Epithelial cell of esophagus (primary cell): ENCODE measurements at regions not wholly inside any gene's neighbourhood (a gene's known extent, or its start where the extent isn't known, plus 50 kb on each side); places are given as distances from the start of the nearest gene placed in this dataset.

ENCODE experiments used
- DNase-seq: peaks from one replicate; pipeline ENCODE4 v3.0.0; 2010; ENCODE audit warnings: low read depth
- H3K4me3 ChIP-seq: 2 replicates; pipeline ENCODE4 v1.5.1; 2011; ENCODE audit warnings: mild to moderate bottlenecking, low read length, control low read depth
- TF ChIP-seq, protein P1 (sequence below): IDR thresholded peaks from 2 replicates; pipeline ENCODE4 v1.5.1; 2011; ENCODE audit warnings: low read depth, mild to moderate bottlenecking, low read length, control low read depth, inconsistent platforms; ENCODE audit not compliant: insufficient read depth; ENCODE audit errors: missing control alignments

DNA sequence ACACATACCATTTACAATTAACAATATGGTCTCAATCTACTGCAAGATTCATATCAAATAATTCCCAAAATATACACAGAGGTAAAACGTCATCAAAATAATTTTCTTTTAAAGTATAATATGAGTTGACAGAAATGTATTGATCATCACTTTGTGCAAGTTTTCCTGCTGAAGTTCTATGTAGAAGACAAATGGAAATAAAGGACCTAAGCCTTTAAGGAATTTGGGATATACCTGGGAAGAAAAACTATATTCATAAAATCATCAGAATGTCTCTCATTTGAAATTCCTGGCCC lies 61.1 kb upstream of the DAAM1 start:
- TF ChIP-seq, protein P1, sequence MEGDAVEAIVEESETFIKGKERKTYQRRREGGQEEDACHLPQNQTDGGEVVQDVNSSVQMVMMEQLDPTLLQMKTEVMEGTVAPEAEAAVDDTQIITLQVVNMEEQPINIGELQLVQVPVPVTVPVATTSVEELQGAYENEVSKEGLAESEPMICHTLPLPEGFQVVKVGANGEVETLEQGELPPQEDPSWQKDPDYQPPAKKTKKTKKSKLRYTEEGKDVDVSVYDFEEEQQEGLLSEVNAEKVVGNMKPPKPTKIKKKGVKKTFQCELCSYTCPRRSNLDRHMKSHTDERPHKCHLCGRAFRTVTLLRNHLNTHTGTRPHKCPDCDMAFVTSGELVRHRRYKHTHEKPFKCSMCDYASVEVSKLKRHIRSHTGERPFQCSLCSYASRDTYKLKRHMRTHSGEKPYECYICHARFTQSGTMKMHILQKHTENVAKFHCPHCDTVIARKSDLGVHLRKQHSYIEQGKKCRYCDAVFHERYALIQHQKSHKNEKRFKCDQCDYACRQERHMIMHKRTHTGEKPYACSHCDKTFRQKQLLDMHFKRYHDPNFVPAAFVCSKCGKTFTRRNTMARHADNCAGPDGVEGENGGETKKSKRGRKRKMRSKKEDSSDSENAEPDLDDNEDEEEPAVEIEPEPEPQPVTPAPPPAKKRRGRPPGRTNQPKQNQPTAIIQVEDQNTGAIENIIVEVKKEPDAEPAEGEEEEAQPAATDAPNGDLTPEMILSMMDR, result no peak
- DNase-seq, result no peak
- H3K4me3 ChIP-seq, result no peak overlapping the region

DNA sequence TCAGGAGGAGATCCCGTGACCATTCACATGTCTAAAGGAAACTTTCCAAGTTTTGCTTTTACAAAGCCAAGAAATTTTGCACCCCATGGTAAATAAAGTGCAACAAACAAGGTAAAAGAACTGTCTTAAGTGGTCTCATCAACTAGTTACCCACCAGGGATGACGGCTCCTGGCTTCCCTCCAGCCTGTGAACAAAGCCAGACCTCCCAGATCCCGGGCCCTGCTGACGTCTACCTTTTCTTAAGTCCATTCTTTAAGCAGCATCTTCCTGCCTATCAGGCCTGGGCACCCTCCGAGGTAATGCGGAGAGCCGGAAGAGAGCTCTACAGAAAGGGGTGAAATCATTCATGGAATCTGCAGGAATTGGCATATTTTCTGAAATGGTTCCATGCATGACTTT lies 58.0 kb upstream of the DAAM1 start:
- DNase-seq, result no peak
- H3K4me3 ChIP-seq, result no peak overlapping the region
- TF ChIP-seq, protein P1, result no peak

DNA sequence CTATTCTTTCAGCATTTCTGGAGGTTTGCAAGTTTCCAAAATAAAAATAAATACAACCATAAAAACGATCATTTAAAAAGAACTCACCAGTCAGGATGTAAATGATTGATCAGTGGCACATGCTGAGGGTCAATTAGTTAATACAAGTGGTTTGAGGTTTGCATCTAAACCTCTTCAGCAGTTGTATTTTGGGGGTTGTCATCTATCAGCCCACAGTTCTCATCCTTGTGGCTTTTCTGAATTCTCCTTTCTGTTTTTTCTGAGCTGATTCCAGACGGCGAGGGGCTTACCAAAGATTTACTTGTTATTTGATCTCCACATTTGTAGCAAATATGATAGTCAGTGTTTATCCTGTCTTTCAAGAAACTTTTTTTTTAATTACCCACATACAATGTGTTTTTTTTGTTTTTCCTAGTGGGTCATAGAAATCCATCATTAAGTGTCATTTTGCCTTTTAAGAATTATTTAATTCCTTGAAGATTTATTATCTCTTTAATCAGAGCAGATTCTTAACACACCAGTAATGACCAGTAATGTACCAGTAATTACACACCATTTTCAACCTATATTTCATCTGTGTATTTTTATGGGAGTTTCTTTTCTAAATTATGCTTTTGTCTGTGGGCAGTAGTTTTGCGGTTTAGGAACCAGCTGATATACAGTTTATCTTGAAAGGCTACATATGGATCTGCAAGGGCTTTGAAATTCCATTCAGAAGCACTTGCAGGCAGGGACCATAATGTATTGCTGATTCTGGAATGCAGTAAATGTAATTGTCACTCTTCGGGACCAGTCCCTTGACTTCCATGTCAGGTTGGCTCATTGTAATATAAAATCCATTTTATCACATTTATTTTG lies 56.3 kb upstream of the DAAM1 start:
- no peak for DNase-seq
- TF ChIP-seq, protein P1, result no peak
- no peak overlapping the region for H3K4me3 ChIP-seq

DNA sequence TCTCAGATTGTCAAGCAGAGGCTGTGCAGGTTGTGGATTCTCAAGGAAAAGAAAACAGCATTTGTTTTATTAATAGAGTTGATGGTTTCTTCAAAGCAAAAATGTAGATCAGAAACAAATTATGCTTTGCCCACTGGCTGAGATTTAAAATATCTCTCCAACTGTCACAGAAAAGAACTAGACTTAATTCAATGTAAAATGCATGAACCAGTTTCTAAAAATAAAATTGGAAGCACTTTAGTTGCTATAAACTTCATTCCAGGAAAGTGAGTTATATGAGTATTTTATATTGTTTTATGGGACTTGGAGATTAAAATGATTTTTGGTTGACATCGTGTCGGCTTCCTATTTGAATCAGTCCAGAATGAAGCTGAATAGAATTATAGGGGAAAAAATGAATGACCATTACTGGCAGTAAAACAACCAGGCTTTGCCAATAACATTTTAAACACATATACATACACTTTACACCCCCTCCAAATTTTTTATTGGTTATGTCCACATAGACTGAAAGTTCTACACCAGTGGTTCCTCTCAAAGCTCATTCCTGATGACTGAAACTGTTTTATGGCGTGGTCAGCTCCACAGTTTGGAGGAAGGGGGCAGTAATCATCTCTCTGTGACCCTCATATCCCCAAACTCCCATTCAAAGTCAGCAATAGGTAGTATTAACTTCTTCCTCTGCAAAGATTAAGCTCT lies 55.5 kb upstream of the DAAM1 start:
- TF ChIP-seq, protein P1, result no peak
- DNase-seq, result no peak
- H3K4me3 ChIP-seq, result no peak overlapping the region

DNA sequence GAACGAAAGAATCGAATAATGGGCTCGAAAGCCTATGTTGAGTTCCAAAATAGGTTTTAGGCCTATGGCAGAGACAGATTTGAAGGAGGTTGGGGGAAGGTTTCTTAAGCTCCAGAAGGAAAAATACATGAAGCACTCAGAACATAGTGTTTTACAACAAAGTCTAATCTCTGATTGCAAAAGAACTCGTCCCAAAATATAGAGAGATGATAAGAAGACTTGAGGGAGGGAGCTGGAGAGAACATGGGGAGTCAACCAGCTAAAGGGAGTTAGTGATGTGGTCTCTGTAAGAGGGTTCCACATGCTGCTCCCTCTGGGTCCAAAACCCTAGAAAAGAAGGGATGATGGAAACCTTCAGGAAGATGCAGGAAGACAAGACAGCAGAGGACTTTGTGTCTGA lies 54.8 kb upstream of the DAAM1 start:
- TF ChIP-seq, protein P1, result no peak
- no peak for DNase-seq
- H3K4me3 ChIP-seq, result no peak overlapping the region

DNA sequence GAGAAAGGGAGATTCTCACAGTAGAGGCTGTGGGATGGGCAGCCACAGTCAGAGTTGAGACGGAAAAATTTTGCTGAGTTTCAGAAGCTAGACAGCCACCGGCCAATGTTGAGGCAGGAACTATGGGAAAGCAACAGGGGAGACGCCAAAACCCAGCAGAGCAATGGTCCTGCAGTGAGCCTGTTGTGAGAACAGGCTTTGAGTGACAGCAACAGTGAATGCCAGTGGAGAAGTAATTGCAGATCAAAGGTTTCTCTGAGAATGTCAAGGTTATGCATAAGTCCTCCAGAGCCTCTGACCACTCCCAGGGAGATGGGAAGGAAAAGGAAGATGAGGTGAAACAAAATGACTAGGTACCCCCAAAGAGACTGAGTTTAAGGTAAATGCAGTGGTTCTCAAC lies 54.2 kb upstream of the DAAM1 start:
- no peak overlapping the region for H3K4me3 ChIP-seq
- DNase-seq, result no peak
- TF ChIP-seq, protein P1, result no peak
